A549 (cell line): ENCODE measurements at regions not wholly inside any gene's neighbourhood (a gene's known extent, or its start where the extent isn't known, plus 50 kb on each side); places are given as distances from the start of the nearest gene placed in this dataset.

Experiments
- ATAC-seq, 2 experiments: fragments of 200-7000 bp in 1 of 2; fragments of >200 bp in 1 of 2; cut with Nextera tagmentation in 1 of 2; cut with Tn5 transposase in 1 of 2; 3 replicates each; pipeline versions ENCODE4 v1.8.0 to v1.9.1; 2018 to 2020; ENCODE audit warnings: mild to moderate bottlenecking in 1 of 2, moderate library complexity in 1 of 2
- CTCF ChIA-PET: fragments of 300-600 bp; sonication (Branson Sonifier 250); formaldehyde crosslinking; extraction: SDS; loops from one replicate; lab custom pipeline; 2021; ENCODE audit warnings: antibody characterized with exemption, inconsistent platforms; lab: Yijun Ruan, JAX
- POLR2A ChIA-PET: fragments of 350-600 bp; formaldehyde crosslinking; extraction: SDS; loops from one replicate; lab custom pipeline; 2021; ENCODE audit warnings: antibody characterized with exemption, inconsistent platforms; lab: Yijun Ruan, JAX
- DNase-seq, 2 experiments: peaks; one replicate each; pipeline versions ENCODE4 v3.0.0 to v3.0.0-alpha.2; 2011 to 2016; ENCODE audit warnings: low read depth in 1 of 2, low spot score in 1 of 2
- FAIRE-seq: peaks from 2 replicates; lab custom pipeline; 2011; peaks lifted over from hg19 to GRCh38; lab: Jason Lieb, UNC
- H3K27ac ChIP-seq, 2 experiments: fragments of >200 bp; sonication (Bioruptor Twin); formaldehyde crosslinking; 3 replicates each; pipeline ENCODE4 v1.5.1; 2016 to 2017
- H3K4me1 ChIP-seq: fragments of >200 bp; sonication (Bioruptor Twin); formaldehyde crosslinking; 3 replicates; pipeline ENCODE4 v1.6.1; 2016
- H3K4me2 ChIP-seq: fragments of >200 bp; sonication (Bioruptor Twin); formaldehyde crosslinking; 3 replicates; pipeline ENCODE4 v1.6.1; 2016
- H3K4me3 ChIP-seq: fragments of >200 bp; sonication (Bioruptor Twin); formaldehyde crosslinking; 3 replicates; pipeline ENCODE4 v1.5.1; 2016
- H3K9me3 ChIP-seq: fragments of >200 bp; sonication (Bioruptor Twin); formaldehyde crosslinking; 3 replicates; pipeline ENCODE4 v1.6.1; 2016
- FOSB ChIP-seq: fragments of 250-450 bp; sonication (Bioruptor Pico); IDR thresholded peaks from 2 replicates; pipeline ENCODE4 v1.5.0; 2020; ENCODE audit warnings: mild to moderate bottlenecking, moderate library complexity
- HOXA7 ChIP-seq: fragments of 250-450 bp; sonication (Bioruptor Pico); IDR thresholded peaks from 2 replicates; pipeline ENCODE4 v1.5.0; 2020; ENCODE audit warnings: mild to moderate bottlenecking, moderate library complexity
- KDM5A ChIP-seq: fragments of 200-600 bp; sonication (generic); IDR thresholded peaks from 2 replicates; pipeline ENCODE4 v1.6.1; 2016; ENCODE audit warnings: antibody characterized with exemption, mild to moderate bottlenecking
- MAZ ChIP-seq: fragments of 150-350 bp; IDR thresholded peaks from 2 replicates; pipeline ENCODE4 v1.6.1; 2014; ENCODE audit warnings: antibody characterized with exemption, low read depth, low read length, borderline replicate concordance
- NPAS2 ChIP-seq: fragments of 250-450 bp; sonication (Bioruptor Pico); IDR thresholded peaks from 2 replicates; pipeline ENCODE4 v1.8.0; 2022; ENCODE audit warnings: mild to moderate bottlenecking, moderate library complexity, borderline replicate concordance
- NR3C1 ChIP-seq: fragments of >200 bp; sonication (Bioruptor Twin); formaldehyde crosslinking; IDR thresholded peaks from 3 replicates; pipeline ENCODE4 v1.6.1; 2017
- PHF8 ChIP-seq: fragments of 200-600 bp; sonication (generic); IDR thresholded peaks from 2 replicates; pipeline ENCODE4 v1.6.1; 2016; ENCODE audit warnings: low read depth, mild to moderate bottlenecking, antibody characterized with exemption, moderate library complexity, borderline replicate concordance
- POLR2AphosphoS2 ChIP-seq: conservative IDR thresholded peaks from 2 replicates; pipeline ENCODE4 v1.6.1; 2012; ENCODE audit warnings: low read length, improper control_type of control experiment, inconsistent platforms
- RARB ChIP-seq: fragments of 250-450 bp; sonication (Bioruptor Pico); IDR thresholded peaks from 2 replicates; pipeline ENCODE4 v1.8.0; 2021; ENCODE audit warnings: mild to moderate bottlenecking, moderate library complexity
- SMC3 ChIP-seq: fragments of >200 bp; sonication (Bioruptor Twin); formaldehyde crosslinking; IDR thresholded peaks from 3 replicates; pipeline ENCODE4 v1.6.1; 2018; ENCODE audit warnings: inconsistent platforms
- ZSCAN20 ChIP-seq: fragments of 250-450 bp; sonication (Bioruptor Pico); IDR thresholded peaks from 2 replicates; pipeline ENCODE4 v1.8.0; 2022; ENCODE audit warnings: mild to moderate bottlenecking, moderate library complexity
- WGBS: methylation state at CpG from one replicate; pipeline ENCODE4 v1.1.6; 2017; ENCODE audit errors: missing lambda C conversion rate; 5-methylcytosine and 5-hydroxymethylcytosine counted together
- TF ChIP-seq, protein P1 (sequence below): fragments of >200 bp; sonication (Bioruptor Twin); formaldehyde crosslinking; IDR thresholded peaks from 3 replicates; pipeline ENCODE4 v1.5.1; 2016
- TF ChIP-seq, protein P2 (sequence below): IDR thresholded peaks from 2 replicates; pipeline ENCODE4 v1.6.1; 2012
- TF ChIP-seq, protein P3 (sequence below): IDR thresholded peaks from 2 replicates; pipeline ENCODE4 v1.6.1; 2012
- TF ChIP-seq, protein P4 (sequence below): fragments of >200 bp; sonication (Bioruptor Twin); formaldehyde crosslinking; IDR thresholded peaks from 3 replicates; pipeline ENCODE4 v1.6.1; 2016

DNA sequence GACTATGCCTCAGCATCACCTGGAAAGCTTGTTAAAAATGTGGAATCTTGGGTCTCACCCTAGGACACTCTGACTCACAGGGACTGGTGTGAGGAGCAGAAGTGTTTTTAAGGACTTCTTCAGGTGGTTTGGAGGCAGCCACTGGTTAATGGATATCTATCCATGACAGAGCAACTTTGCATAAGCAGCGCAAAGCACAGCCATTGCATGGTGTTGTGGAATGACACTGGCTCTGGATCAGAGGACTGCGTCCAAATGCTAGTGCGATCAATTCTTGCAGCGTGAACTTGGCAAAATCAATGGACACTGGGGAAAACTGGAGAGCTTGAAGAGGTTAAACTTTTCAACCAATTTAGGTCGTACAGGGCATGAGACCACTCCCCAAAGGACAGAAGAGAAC is 116.8 kb upstream of the FAM78B start (continued):
- no peak for TF ChIP-seq ZSCAN20
- no peak for TF ChIP-seq POLR2AphosphoS2
- no peak for TF ChIP-seq PHF8
- TF ChIP-seq, all 56 proteins: peak for 0

DNA sequence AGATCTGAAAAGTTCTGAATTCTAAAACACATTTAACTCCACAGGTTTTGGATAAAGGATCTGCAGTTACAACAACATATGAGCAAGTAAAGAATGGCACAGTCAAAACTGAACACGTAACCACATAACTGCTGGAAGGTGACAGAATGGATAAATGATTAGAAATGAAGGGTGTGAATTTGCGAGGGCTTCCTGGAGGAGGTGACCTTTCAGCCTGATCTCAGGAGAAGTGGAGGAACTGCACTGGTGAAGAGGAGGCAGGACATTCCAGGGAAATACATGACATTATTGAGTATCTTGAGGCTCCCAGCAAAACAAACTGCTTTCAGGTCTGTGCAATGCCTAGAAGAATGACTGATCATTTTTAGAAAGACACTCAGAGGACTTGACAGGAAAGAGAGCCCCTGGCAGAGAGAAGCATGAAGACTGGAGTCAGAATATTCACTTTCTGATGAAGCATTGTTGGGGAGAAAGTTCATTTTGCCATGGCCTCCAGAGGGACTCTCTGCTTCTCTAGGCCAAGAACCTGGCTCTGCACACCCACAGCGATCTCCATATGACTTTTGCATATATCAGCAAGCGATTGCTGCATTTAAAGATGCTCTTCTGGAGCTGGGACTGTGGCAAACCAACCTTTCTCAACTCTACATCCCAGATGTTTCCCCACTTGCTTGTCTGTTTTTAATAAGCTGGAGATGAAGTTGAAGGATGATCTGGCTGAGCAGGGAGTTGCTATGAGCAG is 122.7 kb upstream of the FAM78B start:
- FAIRE-seq (no peak), ATAC-seq (no peak), DNase-seq (no peak)
- H3K27ac ChIP-seq: no peak overlapping the region
- ChIA-PET POLR2A (no interaction called here), CTCF (no interaction called here)
- WGBS: 7% methylated on average over 4 of the region's 4 CpGs
- no peak overlapping the region for H3K4me2 ChIP-seq
- no peak for TF ChIP-seq RARB (CRISPR knock-in tag)
- TF ChIP-seq NPAS2: no peak
- H3K4me3 ChIP-seq: no peak overlapping the region
- H3K9me3 ChIP-seq: no peaks in the 10 kb centered on the region
- no peaks in the 10 kb centered on the region for H3K4me1 ChIP-seq

DNA sequence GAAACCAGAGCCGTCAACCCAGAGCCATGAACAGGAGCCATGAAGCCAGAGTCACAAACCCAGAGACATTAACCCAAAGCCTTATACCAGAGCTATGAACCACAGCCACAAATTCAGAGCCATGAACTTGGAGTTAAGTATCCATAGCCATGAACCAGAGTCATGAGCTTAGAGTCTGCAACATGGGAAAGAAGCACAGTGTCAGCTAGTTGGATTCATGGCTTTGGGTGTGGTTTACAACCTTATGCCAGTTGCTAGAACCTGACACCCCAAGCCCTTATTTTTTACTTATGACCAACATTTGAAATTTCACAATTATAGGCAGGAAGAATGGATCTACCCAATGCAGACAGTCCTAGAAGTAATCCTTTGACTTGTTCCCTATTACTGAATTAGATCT is 128.9 kb upstream of the FAM78B start:
- Histone ChIP-seq H3K4me3 (no peak overlapping the region), H3K4me1 (no peaks in the 10 kb centered on the region), H3K4me2 (no peak overlapping the region), H3K9me3 (no peaks in the 10 kb centered on the region), H3K27ac (no peak overlapping the region)
- WGBS: 0% methylated on average over 1 of the region's 1 CpG
- no peak for ATAC-seq
- DNase-seq: no peak
- no peak for FAIRE-seq
- CTCF ChIA-PET: interaction anchor here (0.6 kb wide), 1 partner anchor 578 kb away, joined by 3 read pairs; no protein-coding TSS in a partner anchor
- POLR2A ChIA-PET: no interaction called here
- TF ChIP-seq MAZ: no peak
- TF ChIP-seq HOXA7: no peak
- TF ChIP-seq, protein P1, sequence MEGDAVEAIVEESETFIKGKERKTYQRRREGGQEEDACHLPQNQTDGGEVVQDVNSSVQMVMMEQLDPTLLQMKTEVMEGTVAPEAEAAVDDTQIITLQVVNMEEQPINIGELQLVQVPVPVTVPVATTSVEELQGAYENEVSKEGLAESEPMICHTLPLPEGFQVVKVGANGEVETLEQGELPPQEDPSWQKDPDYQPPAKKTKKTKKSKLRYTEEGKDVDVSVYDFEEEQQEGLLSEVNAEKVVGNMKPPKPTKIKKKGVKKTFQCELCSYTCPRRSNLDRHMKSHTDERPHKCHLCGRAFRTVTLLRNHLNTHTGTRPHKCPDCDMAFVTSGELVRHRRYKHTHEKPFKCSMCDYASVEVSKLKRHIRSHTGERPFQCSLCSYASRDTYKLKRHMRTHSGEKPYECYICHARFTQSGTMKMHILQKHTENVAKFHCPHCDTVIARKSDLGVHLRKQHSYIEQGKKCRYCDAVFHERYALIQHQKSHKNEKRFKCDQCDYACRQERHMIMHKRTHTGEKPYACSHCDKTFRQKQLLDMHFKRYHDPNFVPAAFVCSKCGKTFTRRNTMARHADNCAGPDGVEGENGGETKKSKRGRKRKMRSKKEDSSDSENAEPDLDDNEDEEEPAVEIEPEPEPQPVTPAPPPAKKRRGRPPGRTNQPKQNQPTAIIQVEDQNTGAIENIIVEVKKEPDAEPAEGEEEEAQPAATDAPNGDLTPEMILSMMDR: no peak
- no peak for TF ChIP-seq KDM5A
- no peak for TF ChIP-seq SMC3

DNA sequence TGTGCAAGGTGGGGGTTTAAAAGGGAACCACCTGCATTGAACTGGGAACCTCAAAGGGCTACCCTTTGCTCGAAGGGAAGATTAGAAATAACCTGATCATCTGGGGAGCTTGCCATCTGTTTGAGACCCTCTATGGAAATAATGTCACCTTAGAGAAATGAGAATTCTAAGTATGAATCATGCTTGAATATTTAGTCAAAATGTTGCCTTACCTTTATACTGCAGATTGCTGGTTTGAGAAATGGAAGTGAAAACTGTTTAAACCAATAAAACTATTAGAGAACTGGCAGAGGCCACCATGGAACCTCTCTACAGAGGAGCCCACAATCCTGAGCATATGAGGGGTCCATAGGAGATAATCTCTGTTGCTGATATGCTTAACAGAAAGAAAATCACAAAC is 131.2 kb upstream of the FAM78B start:
- TF ChIP-seq FOSB (CRISPR knock-in tag): no peak
- TF ChIP-seq, protein P2, sequence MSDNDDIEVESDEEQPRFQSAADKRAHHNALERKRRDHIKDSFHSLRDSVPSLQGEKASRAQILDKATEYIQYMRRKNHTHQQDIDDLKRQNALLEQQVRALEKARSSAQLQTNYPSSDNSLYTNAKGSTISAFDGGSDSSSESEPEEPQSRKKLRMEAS: no peak
- TF ChIP-seq, all 56 proteins: peak for 0
- no peak for FAIRE-seq
- Histone ChIP-seq H3K27ac (no peak overlapping the region), H3K4me2 (no peak overlapping the region), H3K4me1 (no peaks in the 10 kb centered on the region), H3K4me3 (no peak overlapping the region), H3K9me3 (no peaks in the 10 kb centered on the region)
- 5% methylated on average over 1 of the region's 1 CpG for WGBS
- DNase-seq: no peak
- ATAC-seq: no peak
- ChIA-PET POLR2A (no interaction called here), CTCF (no interaction called here)

DNA sequence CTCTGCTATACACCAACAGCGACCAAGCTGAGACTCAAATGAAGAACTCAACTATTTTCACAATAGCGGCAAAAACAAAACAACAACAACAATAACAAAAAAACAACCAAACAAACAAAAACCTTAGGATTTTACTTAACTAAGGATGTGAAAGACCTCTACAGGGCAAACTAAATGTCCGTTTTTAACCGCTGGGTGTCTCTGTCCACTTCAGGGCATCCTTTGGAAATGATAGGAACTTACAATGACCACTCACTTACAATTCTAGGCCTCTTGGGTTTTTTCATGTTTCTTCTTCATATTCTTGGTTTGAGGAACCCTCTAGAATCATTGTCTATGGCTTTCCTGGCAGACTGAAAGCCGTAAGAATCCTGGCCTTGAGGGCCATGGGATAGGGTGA is 134.0 kb upstream of the FAM78B start:
- ATAC-seq: no peak
- no peak overlapping the region for H3K4me3 ChIP-seq
- no peak for DNase-seq
- FAIRE-seq: no peak
- no peak overlapping the region for H3K4me2 ChIP-seq
- no peaks in the 10 kb centered on the region for H3K9me3 ChIP-seq
- CTCF ChIA-PET: interaction anchor here (0.7 kb wide), 1 partner anchor 23 kb away, joined by 3 read pairs; no protein-coding TSS in a partner anchor
- H3K4me1 ChIP-seq: no peaks in the 10 kb centered on the region
- H3K27ac ChIP-seq: no peak overlapping the region
- WGBS: 18% methylated on average over 5 of the region's 5 CpGs
- POLR2A ChIA-PET: no interaction called here
- TF ChIP-seq NR3C1: no peak
- TF ChIP-seq, protein P3, sequence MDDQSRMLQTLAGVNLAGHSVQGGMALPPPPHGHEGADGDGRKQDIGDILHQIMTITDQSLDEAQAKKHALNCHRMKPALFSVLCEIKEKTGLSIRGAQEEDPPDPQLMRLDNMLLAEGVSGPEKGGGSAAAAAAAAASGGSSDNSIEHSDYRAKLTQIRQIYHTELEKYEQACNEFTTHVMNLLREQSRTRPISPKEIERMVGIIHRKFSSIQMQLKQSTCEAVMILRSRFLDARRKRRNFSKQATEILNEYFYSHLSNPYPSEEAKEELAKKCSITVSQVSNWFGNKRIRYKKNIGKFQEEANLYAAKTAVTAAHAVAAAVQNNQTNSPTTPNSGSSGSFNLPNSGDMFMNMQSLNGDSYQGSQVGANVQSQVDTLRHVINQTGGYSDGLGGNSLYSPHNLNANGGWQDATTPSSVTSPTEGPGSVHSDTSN: no peak
- TF ChIP-seq, protein P4, sequence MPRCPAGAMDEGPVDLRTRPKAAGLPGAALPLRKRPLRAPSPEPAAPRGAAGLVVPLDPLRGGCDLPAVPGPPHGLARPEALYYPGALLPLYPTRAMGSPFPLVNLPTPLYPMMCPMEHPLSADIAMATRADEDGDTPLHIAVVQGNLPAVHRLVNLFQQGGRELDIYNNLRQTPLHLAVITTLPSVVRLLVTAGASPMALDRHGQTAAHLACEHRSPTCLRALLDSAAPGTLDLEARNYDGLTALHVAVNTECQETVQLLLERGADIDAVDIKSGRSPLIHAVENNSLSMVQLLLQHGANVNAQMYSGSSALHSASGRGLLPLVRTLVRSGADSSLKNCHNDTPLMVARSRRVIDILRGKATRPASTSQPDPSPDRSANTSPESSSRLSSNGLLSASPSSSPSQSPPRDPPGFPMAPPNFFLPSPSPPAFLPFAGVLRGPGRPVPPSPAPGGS: no peak
